Testis (tissue), 2 donors: ENCODE measurements at regions not wholly inside any gene's neighbourhood (a gene's known extent, or its start where the extent isn't known, plus 50 kb on each side); places are given as distances from the start of the nearest gene placed in this dataset.

ENCODE experiments used
- CTCF ChIP-seq, 3 experiments: fragments of 450-650 bp in 2 of 3; fragments of 200-600 bp in 1 of 3; sonication (generic) in 1 of 3; IDR thresholded peaks; one replicate each; pipeline ENCODE4 v1.5.1; 2016 to 2019; ENCODE audit warnings: antibody characterized with exemption in 3 of 3, mild to moderate bottlenecking in 2 of 3, moderate library complexity in 1 of 3
- POLR2A ChIP-seq: fragments of 450-650 bp; IDR thresholded peaks from one replicate; pipeline ENCODE4 v1.6.1; 2017; ENCODE audit warnings: antibody characterized with exemption, mild to moderate bottlenecking, moderate library complexity

- TF ChIP-seq CTCF (IDR thresholded peaks at IDR 0.05) = no peak
- no peak for TF ChIP-seq POLR2A
Measured at GRCh38 chr3:90034038-90034437, 926.6 kb downstream of the EPHA3 start.
